ENCODE measurements at regions not wholly inside any gene's neighbourhood (a gene's known extent, or its start where the extent isn't known, plus 50 kb on each side); places are given as distances from the start of the nearest gene placed in this dataset.
"Not testable (repeated sequence)": the region's sequence is repeated elsewhere in the genome, so short reads cannot be mapped to it uniquely, and the experiment has no call there.

DNA sequence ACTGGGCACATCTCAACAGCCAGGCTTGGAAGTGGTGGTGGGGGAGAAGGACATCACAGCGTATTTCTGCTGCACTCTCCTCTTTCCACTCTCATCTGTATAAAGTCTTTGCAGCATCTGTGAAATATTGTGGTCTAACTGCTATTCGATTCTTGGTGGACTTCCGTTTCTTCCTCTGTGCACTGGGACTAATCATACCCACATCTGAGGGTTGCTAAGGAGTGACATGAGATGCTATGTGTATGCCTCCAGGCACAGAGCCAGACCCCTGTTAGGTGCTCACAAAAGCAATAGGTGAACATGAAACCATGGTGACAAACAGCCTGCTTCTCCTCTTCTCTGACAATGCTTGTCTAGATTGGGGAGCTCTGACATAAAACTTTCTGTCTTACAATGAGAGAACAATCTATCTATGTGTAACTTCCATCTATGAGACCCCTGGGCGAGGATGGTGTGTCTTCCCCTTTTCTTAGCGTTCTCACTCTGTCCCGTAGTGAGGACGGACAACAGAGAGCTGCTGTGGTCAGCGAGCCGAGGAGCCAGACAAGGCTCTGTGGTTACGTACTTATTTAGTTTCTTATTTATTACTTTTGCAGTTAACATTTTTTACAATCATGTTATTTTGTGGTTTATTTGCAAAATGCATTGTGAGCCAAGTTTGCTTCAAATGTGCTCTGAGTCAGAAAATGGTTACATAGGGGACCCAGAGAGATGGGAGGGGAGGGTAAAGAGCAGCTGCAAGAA is 196.7 kb upstream of the TPRG1 start:
- no peak for DNase-seq

DNA sequence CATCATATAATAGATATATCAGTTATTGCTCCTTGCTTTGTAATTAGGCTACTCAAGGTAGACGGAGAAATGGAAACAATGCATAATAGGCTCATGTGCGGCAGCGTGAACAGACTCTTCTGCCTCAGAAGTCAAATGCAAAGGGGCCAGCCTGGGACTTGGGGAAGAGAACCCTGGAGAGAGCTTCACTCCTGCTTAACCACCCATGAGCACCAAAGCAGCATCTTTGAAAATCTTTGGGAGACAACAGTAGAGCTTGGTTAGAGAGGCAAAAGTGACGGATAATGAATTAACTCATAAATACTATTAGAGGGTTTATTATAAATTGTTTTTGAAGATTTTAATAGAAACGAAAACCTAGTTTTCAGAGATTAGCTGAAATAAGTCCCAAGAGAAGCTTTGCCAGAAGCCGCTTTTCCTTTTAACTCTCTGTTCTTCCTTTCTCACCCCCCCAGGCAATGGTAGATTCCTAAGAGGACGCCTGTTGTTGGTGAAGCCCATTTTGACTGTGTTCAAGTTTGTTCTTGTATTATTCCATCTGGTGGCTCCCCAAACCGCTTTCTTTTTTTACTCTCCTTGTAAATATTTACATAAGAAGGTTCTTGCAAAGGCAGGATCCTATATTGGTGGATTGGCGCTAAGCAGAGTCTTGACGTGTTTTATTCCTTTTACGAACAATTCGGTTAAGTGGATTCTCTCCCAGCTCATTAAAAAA is 196.0 kb upstream of the TPRG1 start:
- DNase-seq: peak; percentile 58

DNA sequence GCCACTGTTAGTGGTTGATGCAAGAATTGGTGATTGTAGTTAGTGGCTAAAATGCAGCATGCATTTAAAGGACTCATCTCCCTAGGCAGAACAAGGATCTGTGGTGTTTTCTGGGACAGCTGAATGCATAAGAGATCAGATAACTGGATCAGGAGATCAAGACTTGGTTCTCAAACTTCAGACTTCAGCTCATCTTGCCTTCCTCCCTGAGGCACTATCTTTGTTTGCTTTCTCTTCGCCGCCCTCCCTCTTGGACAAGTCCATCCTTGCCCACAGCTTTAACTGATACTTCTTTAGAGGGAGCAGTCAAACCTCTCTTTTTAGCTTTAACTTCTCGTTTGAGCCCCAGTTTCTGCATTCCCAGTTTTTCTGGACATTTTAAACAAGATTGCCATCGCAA is 195.4 kb upstream of the TPRG1 start:
- no peak for DNase-seq

DNA sequence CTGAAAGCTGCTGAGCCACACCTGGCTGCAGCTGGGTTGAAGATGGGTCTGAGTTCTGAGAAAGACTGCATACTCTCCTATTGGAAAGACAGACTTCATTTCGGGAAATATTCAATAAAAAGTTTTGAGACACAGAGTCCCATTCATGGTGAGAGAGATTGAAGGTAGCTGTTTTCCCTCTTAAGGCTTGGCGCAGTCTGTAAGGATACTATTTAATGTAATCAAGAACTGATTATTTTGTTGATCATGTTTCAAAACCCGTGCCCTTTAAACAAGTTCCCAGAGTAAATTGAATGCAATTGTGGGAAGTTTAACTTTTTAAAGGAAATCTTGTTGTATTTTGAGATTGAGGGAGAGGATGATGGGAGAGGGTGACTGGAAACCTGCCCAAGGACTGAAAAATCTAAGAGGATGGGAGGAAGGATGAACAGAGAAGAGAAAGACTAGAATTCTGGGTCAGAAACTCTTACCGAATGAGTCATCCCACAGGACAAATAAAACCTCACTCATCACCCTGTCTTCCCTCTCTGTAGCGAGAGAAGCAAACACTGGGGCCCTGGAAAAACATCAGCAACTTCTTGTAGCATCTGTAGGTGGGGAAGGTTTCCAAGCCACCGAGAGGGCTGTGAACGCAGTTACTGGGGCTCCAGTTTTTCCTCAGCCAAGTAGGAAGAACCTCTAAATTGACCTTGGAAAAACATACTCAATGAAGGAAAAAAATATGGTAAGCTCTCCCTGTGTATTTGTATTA is 193.2 kb upstream of the TPRG1 start:
- peak; percentile 85 for DNase-seq

DNA sequence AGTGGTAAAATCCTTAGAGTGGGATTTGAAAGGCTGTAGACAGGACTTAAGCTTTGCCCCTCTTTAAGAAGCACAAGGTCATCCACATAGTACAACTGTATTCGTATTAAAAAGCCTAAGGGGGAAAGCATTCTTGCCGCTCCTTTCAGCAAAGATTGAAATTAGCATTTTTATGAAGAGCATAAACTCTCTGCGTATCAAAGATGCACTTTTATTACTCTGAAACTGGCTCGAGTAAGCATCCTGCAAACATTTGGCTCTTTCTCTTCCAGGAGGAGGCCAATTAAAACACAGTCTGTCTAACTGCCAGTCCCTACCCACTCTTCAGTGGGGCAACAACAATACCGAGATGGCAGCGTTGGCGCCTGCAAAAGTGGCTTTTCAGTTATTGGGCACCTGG is 192.5 kb upstream of the TPRG1 start:
- DNase-seq: no peak

DNA sequence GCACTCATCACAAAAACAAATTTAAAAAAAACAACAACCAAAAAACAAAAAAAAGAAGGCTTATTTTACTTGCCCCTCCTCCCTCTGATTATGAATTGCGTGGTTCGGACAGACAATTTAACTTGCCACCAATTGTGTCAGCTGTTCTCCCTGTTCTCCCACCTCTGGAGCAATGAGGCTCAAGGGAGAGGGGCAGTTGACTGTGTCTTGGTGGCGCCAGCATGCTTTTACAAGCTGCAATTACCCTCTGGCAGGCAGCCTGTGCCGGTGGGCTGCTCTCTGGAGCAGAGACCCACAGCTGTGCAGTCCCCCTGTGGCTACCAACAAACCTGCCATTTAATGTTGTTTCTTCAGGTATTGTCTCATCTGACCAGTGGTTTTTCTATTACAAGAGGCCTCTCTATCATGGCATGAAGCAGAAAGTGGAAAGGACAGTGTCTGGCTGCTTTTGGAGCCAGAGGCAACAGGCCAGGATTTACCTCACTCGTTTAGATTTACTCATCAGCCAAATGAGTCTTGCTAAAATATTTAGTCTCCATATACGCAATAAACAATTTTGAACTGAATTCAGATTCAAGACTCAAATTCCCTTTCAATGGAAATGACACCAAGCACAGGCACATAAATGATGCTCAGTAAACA is 192.0 kb upstream of the TPRG1 start:
- peak; percentile 63 for DNase-seq

DNA sequence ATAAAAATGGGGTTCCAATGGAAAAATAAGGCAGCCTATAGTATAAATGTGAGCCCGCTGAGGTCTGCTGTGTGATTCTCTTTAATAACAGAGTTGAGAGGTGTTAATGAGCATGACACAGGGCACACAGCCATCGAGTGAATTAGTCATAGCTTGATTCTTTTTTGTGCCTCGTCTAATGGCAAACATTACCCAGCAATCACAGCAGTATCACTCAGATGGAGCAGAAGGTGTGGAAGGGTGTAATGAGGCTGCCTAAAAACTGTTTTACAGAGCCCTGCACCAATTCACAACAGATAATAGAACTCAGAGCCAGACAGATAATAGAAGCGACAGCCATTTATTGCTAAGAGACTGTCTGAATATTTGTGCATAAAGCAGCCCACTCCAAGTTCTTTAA is 178.6 kb upstream of the TPRG1 start:
- no peak for DNase-seq

DNA sequence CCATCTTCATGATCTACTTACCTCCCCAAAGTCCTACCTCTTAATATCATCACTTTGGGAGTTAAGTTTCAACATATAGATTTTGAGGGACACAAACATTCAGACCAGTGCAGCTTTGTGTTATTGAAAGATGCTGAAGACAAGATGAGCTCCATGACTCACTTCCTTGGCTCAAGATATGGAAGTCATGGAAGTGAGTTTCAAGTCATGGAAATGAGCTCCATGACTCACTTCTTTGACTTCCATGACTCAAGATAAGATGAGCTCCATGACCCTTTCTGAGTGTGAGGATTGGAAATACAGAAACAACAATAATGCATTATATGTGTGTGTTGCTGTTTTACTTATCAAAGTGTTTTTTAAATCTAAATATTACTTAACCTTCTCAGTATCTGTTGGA is 170.2 kb upstream of the TPRG1 start:
- no peak for DNase-seq

DNA sequence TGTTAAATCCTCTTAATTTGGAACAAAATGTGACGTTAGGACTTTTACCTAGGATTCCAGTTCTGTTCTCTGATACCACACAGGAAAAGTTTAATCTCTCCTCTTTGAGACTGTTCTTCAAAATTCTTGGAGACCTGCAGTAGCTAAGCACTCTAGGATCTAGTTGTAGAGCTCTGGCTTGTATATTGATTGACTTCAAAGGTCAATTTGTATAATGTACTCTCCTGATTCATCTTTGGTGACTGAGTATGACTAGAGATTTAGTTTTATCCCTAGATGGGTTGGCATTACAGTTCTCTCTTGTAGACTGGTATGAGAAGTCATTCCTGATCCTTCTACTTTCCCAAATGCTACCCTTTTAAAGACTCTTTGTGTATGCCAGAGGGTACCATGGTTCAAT is 168.4 kb upstream of the TPRG1 start:
- no peak for DNase-seq

DNA sequence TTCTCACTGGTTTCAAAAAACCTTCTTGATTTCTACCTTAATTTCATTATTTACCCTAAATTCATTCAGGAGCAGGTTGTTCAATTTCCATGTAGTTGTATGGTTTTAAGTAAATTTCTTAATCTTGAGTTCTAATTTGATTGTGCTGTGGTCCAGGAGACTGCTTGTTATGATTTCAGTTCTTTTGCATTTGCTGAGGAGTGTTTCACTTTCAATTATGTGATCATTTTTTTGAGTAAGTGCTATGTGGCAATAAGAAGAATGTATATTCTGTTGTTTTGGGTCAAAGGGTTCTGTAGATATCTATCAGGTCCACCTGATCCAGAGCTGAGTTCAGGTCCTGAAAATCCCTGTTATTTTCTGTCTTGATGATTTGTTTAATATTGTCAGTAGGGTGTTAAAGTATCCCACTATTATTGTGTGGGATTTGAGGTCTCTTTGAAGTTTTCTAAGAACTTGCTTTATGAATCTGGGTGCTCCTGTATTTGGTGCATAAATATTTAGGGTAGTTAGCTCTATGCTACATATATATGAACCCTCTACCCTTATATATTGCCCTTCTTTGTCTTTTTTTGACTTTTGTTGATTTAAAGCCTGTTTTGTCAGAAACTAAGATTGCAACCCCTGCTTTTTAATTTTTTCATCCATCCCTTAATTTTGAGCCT is 158.4 kb upstream of the TPRG1 start:
- no peak for DNase-seq

DNA sequence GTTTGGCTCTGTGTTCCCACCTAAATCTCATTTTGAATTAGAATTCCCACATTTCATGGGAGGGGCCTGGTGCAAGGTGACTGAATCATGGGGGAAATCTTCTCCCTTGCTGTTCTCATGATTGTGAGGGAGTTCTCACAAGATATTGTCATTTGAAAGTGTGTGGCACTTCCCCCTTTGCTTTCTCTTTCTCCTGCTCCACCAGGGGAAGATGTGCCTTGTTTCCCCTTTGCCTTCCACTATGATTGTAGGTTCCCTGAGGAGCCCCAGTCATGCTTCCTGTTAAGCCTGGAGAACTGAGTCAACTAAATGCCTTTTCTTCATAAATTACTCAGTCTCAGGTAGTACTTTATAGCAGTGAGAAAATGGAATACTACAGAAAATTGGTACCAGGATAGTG is 157.2 kb upstream of the TPRG1 start:
- no peak for DNase-seq

DNA sequence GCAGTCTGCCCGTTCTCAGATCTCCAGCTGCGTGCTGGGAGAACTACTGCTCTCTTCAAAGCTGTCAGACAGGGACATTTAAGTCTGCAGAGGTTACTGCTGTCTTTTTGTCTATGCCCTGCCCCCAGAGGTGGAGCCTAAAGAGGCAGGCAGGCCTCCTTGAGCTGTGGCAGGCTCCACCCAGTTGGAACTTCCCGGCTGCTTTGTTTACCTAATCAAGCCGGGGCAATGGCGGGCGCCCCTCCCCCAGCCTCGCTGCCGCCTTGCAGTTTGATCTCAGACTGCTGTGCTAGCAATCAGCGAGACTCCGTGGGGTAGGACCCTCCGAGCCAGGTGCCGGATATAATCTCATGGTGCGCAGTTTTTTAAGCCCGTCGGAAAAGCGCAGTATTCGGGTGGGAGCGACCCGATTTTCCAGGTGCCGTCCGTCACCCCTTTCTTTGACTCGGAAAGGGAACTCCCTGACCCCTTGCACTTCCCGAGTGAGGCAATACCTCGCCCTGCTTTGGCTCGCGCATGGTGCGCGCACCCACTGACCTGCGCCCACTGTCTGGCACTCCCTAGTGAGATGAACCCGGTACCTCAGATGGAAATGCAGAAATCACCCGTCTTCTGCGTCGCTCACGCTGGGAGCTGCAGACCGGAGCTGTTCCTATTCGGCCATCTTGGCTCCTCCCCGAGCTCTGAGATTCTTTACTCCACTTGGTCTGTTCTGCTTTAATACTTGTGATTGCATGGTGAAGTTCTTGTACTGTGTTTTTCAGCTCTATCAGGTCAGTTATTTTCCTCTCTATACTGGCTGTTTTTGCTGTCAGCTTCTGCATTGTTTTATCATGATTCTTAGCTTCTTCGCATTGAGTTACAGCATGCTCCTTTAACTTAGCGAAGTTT is 148.9 kb upstream of the TPRG1 start:
- not testable (repeated sequence) for DNase-seq

DNA sequence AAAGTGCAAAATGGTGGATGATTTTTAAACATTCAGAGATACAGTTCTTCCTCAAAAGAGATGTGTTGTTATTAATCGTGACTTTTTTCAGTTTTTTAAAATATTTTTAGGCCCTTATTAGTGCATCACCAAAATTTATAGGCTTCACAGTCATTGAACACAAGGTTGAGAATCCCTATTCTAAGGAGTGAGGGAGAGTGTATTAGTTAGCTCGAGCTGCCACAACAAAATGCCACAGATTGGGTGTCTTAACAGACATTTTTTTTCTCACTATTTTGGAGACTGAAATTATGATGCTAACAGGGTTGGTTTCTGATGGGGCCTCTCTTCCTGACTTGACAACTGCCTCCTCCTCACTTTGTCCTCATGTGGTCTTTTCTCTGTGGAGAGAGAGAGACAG is 145.9 kb upstream of the TPRG1 start:
- no peak for DNase-seq

DNA sequence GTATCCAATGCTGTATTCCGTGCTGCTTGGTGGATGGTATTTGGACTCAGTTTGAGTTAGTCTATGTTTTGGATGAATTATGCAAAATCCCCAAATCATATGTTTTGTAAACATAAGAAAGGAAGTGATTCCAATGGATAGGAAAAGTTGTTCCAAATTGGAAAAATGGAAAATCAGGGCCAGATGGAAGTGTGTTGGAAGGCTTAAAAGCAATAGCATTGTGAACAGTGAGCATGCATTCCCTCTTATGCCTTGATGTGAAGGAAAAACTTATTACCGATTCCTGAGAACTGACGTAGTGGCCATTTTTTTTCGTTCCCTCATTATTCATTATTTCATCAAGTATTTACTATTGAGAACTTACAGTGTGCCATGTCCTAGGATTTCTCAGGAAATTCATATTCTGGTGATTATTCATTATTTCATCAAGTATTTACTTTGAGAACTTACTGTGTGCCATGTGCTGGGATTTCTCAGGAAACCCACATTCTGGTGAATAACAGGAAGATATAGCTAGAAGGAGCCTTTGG is 144.1 kb upstream of the TPRG1 start:
- DNase-seq: peak; percentile 29

DNA sequence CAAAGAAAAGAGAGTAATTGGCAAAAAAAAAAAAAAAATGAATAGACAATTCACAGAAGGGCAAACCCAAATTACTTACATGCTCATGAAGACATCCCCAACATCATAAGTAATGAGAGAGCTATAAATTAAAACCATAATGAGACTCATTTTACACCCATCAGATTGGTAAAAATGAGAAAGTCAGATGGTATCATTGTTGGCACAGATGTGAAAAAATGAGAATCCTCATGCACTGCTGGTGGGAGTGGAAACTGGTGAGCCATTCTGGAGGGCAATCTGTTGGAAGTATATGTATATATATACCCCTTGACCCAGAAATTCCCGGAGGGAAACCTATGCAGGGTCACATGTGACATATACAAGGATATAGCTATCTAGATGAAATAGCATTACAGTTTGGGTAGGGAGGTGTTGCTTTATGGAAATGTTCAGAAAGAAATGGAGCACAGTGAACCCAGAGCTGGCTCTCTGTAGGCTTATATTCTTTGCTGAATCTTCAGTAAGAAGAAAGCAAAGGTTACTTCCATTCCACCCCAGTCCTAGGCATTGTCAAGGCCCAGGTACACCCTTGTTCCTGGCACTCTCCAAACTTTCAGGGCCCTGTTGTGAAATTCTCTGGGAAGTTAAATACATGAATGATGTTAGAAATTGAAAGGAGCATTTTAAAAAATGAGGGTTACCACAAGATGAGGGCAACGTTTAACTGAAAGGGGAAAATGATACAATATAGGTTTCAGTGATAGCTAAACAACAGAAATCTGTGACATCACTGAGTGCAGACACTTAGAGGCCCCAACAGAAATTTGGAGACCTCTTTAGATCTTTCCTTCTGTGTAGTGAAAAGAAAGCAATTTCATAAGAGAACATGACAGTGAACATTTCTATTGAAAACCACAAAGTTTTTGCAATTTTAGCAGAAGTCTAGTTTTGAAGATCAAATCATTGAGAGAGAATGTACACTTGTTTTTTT is 132.7 kb upstream of the TPRG1 start:
- DNase-seq: no peak

DNA sequence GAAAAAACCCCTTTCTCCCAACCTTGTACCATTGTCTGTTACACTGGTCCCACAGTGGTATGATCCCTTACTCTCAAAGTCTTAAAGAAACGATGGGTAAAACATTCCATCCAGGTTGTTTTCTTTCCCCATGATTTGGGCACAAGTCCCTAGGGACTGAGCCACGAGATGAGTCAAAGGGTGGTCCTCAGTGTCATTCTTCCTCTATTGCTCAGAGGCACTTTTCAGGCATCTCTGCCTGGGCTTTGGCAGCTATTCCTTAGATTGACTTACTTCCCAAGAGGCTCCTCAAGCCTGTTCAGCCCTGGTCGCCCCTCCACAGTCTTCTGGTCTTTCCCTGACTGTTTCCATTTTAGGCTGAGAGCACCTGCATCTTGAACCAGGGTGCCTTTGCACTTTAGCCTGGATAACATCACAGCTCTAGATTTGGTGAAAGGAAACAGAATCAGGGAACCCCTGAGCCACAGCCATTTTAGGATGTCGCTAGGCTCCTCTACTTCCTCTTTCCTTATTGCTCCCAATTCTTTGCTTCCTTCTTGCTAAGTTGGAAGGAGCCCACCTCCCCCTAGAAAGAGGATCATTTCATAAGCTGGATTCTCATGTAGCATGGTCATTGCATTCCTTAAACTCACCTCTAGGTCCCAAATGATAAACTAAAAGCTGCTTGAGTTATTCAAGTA is 131.0 kb upstream of the TPRG1 start:
- no peak for DNase-seq

DNA sequence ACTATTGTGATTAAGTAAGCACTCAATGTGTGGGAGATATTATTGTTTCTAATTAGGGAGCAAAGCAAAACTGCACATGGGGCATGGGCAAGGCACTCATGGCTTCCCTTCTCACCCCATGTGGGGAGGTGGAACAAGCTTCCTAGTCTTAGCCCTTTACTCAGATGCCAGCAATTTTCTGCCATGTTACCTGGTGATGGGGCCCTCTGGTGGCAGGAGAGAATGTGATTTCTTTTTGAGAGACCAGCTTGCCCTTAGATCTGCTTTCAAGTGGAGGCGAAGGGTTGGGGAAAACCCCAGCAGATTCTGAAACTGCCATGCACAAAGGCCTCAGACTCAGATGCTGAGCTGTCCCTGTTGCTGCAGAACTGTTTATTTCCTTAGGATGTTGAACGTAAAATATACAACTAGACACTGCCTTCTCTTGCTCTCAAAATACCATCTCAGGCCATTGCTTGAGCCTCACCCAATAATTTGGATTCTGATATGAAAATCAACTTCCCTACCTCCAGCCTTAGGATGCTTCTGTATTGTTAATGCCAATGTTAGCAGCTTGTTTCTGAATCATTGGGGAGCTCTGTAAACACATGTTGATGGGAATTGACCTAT is 130.2 kb upstream of the TPRG1 start:
- DNase-seq: peak; percentile 41

DNA sequence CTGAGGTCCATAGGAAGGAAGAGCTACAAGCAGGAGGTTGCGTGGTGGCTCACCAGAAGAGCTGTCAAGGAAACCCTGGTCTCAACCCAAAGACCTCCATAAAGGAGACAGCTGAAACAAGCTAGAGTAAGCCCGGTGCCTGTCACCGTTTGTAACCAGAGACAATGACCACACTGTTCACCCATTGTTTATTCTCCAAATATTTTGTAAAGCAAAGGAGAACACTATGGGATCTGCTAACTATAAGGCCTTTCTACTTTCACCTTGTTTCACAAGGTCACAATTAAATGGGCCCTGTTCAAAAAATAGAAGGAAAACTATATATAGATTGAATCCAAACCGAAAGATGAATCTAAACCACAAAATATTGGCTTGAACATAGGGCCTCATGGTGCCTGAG is 128.9 kb upstream of the TPRG1 start:
- no peak for DNase-seq

All from tongue (tissue), 1 donor.